Stimulated activated CD4-positive, alpha-beta T cell treated with anti-CD3 and anti-CD28 coated beads, Interleukin-4, amount 100 ng/mL, for 4 hours (primary cell): ENCODE measurements at regions not wholly inside any gene's neighbourhood (a gene's known extent, or its start where the extent isn't known, plus 50 kb on each side); places are given as distances from the start of the nearest gene placed in this dataset.

Experiments used
- DNase-seq, 2 experiments: peaks; one replicate each; pipeline ENCODE4 v3.0.0-alpha.2; 2020

DNA sequence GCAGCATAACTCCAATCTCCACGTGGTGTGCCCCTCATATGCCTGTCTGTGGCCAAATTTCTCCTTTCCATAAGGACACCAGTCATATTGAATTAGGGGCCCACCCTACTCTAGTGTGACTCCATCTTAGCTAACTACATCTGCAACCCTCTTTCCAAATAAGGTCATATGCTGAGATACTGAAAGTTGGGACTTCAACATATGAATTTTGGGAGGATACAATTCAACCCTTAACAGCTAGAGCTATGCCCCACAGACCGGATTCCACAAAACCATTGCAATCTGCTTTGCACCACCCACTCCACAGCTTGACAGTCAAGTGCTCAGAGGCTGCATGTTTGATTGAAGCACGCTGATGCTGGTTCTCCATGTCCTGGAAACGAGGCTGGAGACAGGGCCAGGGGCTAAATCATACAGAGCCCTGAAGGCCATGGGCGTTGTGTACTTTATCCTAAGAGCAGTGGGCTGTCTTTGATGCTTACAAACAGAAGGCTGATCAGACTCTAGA lies 122.8 kb downstream of the MTX3 start:
- no peak for DNase-seq

DNA sequence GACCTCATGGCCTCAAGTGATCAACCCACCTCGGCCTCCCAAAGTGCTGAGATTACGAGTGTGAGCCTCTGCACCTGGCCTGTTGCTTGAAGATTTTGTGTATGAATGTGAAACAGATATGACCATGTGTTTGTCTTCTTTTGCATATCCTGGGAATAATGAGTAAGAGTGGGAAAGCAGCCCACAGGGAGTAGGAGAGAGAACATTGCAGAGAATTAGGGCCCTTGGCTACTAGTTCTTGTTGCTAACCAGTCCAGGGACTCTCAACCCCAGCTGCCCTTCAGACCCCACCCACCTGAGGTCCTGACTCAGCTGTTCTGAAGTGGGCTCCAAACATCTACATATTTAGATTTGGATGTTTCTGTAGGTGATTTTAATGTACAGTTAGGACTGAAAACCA lies 125.5 kb downstream of the MTX3 start:
- no peak for DNase-seq

DNA sequence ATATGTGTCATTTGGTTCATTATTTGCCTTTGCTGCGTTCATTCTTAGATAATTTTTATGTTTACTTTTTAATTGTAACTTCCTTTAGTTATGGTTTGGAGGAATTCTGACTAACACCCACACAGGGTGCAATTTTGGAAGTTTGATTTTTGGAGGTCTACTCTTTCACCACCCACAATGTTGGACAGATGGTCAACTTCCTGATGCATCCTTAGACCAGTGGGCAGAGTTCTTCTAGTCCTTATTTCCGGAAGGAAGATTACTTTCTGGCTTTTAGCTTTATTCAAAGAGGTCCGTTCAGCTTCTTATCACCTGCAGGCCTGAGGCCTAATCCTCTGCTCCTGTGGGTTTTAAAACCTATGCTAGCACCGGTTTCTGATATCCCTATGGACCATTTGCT lies 126.7 kb downstream of the MTX3 start:
- no peak for DNase-seq

DNA sequence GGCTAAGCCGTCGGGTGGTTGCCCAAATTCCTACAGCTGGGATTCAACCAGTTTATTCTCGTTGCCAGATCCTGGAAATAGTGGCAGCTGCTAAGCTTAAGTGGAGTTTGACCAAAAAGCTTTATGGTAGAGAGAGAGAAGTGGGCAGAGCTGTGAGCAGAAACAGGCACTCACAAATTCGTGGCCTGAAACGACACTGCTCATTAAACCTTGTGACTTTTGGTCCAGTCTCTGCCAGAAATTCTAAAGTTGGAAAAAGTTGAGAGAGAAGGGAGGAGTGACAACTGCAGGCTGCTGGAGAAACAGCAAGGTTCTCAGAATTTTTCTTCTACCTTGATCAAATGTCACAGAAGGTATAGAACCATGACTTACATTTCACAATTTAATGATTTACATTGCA lies 131.5 kb downstream of the MTX3 start:
- no peak for DNase-seq

DNA sequence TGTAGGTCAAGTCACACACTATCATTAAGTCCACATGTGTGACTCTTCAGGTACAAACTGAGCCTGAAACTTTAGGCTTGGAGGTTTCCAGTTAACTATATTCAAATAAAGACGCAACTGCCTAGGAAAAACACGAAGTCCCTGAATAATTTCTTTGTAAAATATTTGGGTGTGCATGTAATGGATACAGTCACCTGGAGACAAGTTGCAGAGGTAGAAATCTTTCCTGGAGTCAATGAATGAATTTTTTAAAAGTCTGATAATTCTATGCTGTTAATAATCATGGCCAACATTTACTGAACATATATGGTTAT lies 132.7 kb downstream of the MTX3 start:
- DNase-seq: no peak

DNA sequence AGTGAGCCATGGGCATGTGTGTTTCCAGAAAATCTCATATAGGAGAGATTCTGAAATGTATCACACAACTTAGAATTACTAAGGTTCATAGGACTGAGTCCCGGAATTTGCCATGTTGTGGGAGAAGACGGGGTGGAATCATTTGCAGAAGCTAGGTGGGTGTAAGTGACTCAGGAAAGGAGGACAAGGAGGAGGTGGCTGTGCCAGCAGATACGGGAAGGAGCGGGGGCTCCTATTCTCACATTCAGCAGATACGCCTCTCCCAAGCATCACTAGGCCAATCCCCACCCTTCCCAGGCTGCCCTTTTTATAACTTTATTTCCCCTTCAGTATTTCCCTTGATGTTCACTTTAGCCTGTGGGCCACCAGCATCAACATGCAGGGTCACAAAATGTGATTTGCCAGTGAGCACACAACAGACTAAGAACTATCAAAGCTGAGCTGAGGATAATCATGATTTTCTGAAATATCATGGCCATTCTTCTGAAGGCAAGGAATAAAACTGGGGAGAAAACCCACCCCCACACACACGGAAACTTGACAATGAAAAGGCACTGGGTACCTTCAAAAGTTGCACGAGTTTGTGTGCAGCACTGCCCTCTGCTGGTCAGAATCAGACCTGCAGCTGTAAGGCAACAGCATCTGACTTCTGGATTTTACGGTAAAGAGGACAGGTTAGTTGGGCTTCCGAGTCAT lies 133.2 kb downstream of the MTX3 start:
- peak; percentile 65 to 79 for DNase-seq

DNA sequence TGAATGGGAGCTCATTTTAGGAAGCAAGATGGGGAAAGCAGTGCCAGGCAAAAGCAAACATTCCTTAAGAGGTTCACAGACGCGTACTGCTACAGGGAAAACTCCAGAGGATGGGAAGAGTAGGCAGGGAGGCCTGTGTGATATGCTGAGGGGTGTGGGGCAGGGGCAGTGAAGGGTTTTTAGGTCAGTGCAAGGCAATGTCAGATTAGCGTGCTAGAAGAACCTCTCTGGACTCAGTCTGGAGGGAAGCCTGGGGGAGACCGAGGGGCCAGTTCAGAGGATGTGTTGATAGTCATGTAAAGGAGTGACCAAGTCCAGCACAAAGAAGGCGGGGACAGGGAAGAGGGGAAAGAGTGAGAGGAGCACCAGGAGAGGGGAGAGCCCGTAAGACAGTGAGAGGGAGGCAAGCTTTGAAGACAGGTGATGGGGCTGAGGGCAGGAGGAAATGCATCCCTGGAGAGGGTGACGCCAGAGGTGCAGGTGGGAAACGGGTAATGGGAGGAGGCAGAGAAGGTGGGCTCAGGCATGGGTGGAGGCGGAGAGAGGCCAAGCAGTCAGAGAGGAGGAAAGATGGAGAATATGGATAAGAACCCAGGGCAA lies 134.5 kb downstream of the MTX3 start:
- no peak for DNase-seq

GRCh38 chr5:79853676-79854418 lies 137.2 kb downstream of the MTX3 start:
- peak in 1 of 2 experiments; percentile 24 for DNase-seq

DNA sequence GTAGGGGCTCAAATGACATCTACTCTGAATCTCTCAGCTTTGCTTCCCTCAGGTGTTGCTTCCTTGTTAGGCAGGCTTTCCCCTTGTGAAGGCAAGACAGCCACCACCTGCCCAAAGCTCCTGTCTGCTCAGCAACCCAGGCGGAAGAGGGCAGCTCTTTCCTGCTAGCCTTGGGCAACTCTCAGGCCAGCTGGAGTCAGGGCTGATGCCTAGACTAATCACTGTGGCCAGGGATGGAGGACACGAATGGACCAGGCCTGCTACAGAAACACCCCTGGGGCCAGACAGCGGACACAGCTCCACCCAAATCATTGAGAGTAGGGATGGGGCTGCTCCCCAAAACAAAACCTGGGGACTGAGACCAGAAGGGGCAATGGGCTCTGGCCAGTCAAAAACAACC lies 138.0 kb downstream of the MTX3 start:
- DNase-seq: no peak

DNA sequence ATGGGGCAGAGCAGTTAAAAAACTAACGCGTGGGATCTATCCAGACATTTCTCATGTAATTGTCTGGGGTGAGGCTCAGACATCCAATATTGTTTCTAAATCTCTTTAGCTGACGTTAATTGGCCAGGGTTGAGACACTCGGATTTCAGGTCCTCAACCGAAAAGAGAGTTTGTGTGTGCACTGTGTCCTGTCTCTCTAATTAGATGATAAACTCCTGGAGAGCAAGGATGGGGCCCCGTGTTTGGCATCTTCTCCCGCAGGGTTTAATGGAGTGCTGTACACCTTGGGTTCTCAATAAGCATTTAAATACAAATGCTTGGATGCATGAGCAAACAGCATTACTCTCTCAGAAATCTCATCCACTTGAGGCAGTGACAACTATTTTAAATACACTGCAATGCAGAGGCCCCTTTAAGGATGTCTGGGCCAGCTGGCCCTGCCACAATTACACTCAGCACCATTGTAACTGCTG lies 139.6 kb downstream of the MTX3 start:
- no peak for DNase-seq

DNA sequence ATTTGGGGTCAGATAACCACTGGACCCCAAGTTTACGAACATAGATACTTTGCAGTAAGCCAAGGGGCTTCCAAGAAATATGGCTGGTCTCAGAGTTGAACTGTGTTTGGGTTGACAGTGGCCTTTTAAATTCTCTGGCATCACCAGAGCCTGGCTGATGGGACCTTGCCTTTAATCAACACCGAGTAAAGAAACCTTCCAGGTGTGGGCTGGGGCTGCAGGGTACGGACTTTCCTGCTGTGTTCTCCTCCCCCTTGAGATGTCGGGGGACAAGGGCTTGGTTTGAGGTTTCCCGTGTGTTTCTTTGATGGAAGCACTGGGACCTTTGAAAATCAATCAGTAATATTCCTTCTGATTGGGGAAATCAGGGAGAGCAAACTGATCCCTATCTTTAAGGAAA lies 140.1 kb downstream of the MTX3 start:
- DNase-seq: no peak

GRCh38 chr5:79850316-79850822 lies 140.7 kb downstream of the MTX3 start:
- DNase-seq: no peak

- no peak for DNase-seq
Measured at GRCh38 chr5:79849486-79850315, 141.4 kb downstream of the MTX3 start.
